GM18858 (cell line): ENCODE measurements at regions not wholly inside any gene's neighbourhood (a gene's known extent, or its start where the extent isn't known, plus 50 kb on each side); places are given as distances from the start of the nearest gene placed in this dataset.

Experiments used
- ATAC-seq: cut with Tn5 transposase; IDR thresholded peaks from one replicate; pipeline ENCODE4 v1.9.1; 2021; ENCODE audit not compliant: unreplicated experiment

GRCh38 chr16:79808731-79809130 is 208.2 kb upstream of the MAF start:
- no peak for ATAC-seq

- ATAC-seq, result no peak
Observed at GRCh38 chr16:79806757-79807156, 206.2 kb upstream of the MAF start.

- no peak for ATAC-seq
Observed at GRCh38 chr16:79805621-79806020, 205.1 kb upstream of the MAF start.

GRCh38 chr16:79801646-79802045 is 201.1 kb upstream of the MAF start:
- no peak for ATAC-seq

- no peak for ATAC-seq
Observed at GRCh38 chr16:79800016-79800608, 199.6 kb upstream of the MAF start.

GRCh38 chr16:79798416-79799053 is 198.0 kb upstream of the MAF start:
- ATAC-seq, result no peak

- ATAC-seq, result no peak
Observed at GRCh38 chr16:79797486-79797885, 196.9 kb upstream of the MAF start.

- no peak for ATAC-seq
Observed at GRCh38 chr16:79795556-79795955, 195.0 kb upstream of the MAF start.

GRCh38 chr16:79794941-79795340 is 194.4 kb upstream of the MAF start:
- ATAC-seq, result no peak

GRCh38 chr16:79792664-79793351 is 192.3 kb upstream of the MAF start:
- no peak for ATAC-seq

- ATAC-seq, result no peak
Observed at GRCh38 chr16:79792076-79792475, 191.5 kb upstream of the MAF start.

- ATAC-seq, result no peak
Observed at GRCh38 chr16:79790854-79791253, 190.3 kb upstream of the MAF start.

- no peak for ATAC-seq
Observed at GRCh38 chr16:79788949-79789348, 188.4 kb upstream of the MAF start.

- no peak for ATAC-seq
Observed at GRCh38 chr16:79786389-79786788, 185.9 kb upstream of the MAF start.

- no peak for ATAC-seq
Observed at GRCh38 chr16:79784007-79784406, 183.5 kb upstream of the MAF start.

- ATAC-seq, result no peak
Observed at GRCh38 chr16:79777679-79778078, 177.1 kb upstream of the MAF start.

- no peak for ATAC-seq
Observed at GRCh38 chr16:79776243-79776847, 175.8 kb upstream of the MAF start.

- no peak for ATAC-seq
Observed at GRCh38 chr16:79772784-79773183, 172.2 kb upstream of the MAF start.

- ATAC-seq, result no peak
Observed at GRCh38 chr16:79772048-79772447, 171.5 kb upstream of the MAF start.

- peak; percentile 87 for ATAC-seq
Observed at GRCh38 chr16:79770244-79771064, 169.9 kb upstream of the MAF start.

- no peak for ATAC-seq
Observed at GRCh38 chr16:79769928-79770243, 169.3 kb upstream of the MAF start.
